MM.1S (cell line): ENCODE measurements at regions not wholly inside any gene's neighbourhood (a gene's known extent, or its start where the extent isn't known, plus 50 kb on each side); places are given as distances from the start of the nearest gene placed in this dataset.

Experiments
- DNase-seq: peaks from one replicate; pipeline ENCODE4 v3.0.0-alpha.2; 2015
- H2AFZ ChIP-seq: fragments of 300-600 bp; sonication (generic); 2 replicates; pipeline ENCODE4 v1.6.0; 2016; ENCODE audit warnings: antibody characterized with exemption, low read length
- H3F3A ChIP-seq: fragments of 300-600 bp; sonication (generic); 2 replicates; pipeline ENCODE4 v1.6.1; 2016; ENCODE audit warnings: mild to moderate bottlenecking, antibody characterized with exemption, low read length, moderate library complexity, mixed read lengths; ENCODE audit not compliant: insufficient read depth
- H3K27ac ChIP-seq: fragments of 300-600 bp; sonication (generic); 2 replicates; pipeline ENCODE4 v1.5.1; 2016; ENCODE audit warnings: mild to moderate bottlenecking, low read length
- H3K27me3 ChIP-seq: fragments of 300-600 bp; sonication (generic); replicated peaks from 2 replicates; pipeline ENCODE4 v1.6.0; 2016; ENCODE audit warnings: low read length; ENCODE audit not compliant: insufficient read depth
- H3K36me3 ChIP-seq: fragments of 300-600 bp; sonication (generic); replicated peaks from 2 replicates; pipeline ENCODE4 v1.6.1; 2016; ENCODE audit warnings: mild to moderate bottlenecking, low read length, mixed read lengths; ENCODE audit not compliant: insufficient read depth
- H3K4me1 ChIP-seq: fragments of 300-600 bp; sonication (generic); 2 replicates; pipeline ENCODE4 v1.6.1; 2016; ENCODE audit warnings: low read length, mixed read lengths
- H3K4me2 ChIP-seq: fragments of 300-600 bp; sonication (generic); 2 replicates; pipeline ENCODE4 v1.6.0; 2016; ENCODE audit warnings: low read depth, low read length
- H3K4me3 ChIP-seq: fragments of 300-600 bp; sonication (generic); 2 replicates; pipeline ENCODE4 v1.5.1; 2016; ENCODE audit warnings: low read length, mixed read lengths
- H3K79me2 ChIP-seq: fragments of 300-600 bp; sonication (generic); 2 replicates; pipeline ENCODE4 v1.6.1; 2016; ENCODE audit warnings: mixed run types, low read length, mixed read lengths
- H3K9ac ChIP-seq: fragments of 300-600 bp; sonication (generic); 2 replicates; pipeline ENCODE4 v1.6.1; 2016; ENCODE audit warnings: low read length, mixed read lengths
- H3K9me2 ChIP-seq: fragments of 300-600 bp; sonication (generic); replicated peaks from 2 replicates; pipeline ENCODE4 v1.6.1; 2016; ENCODE audit warnings: mild to moderate bottlenecking, low read length, mixed read lengths; ENCODE audit not compliant: insufficient read depth
- H3K9me3 ChIP-seq: fragments of 300-600 bp; sonication (generic); replicated peaks from 2 replicates; pipeline ENCODE4 v1.6.1; 2016; ENCODE audit warnings: mild to moderate bottlenecking, low read length, mixed read lengths; ENCODE audit not compliant: insufficient read depth
- H4K20me1 ChIP-seq: fragments of 300-600 bp; sonication (generic); 2 replicates; pipeline ENCODE4 v1.6.1; 2016; ENCODE audit warnings: mild to moderate bottlenecking, low read length, moderate library complexity, mixed read lengths; ENCODE audit not compliant: insufficient read depth
- EZH2 ChIP-seq: fragments of 300-600 bp; sonication (generic); optimal IDR thresholded peaks from 2 replicates; pipeline ENCODE3; 2017; ENCODE audit warnings: low read depth, mild to moderate bottlenecking, antibody characterized with exemption, low read length, mixed read lengths
- EZH2phosphoT487 ChIP-seq: fragments of 300-600 bp; sonication (generic); IDR thresholded peaks from 2 replicates; pipeline ENCODE4 v1.6.1; 2018; ENCODE audit warnings: antibody characterized with exemption, low read length
- TF ChIP-seq, protein P1 (sequence below): fragments of 300-600 bp; sonication (generic); IDR thresholded peaks from 2 replicates; pipeline ENCODE4 v1.5.1; 2016; ENCODE audit warnings: antibody characterized with exemption, low read length, mixed read lengths

DNA sequence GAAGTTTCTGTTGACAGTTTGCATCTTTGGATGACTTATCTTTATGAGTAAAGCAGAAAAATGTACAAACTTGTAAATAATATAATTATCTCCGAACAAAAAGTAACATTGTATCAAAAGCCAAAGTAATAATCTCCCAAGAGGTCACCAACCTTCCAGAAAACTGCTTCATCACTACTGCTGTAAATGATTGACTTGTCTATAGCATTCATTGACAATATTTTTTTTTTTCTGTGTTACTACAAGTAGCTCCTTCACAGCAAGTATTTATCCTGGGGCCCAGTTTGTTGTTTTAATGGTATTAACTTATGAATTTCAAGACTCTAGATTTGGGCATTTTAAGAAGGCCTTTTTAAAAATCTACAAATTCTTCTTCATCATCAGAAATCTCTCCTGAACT lies 242.4 kb downstream of the KLF12 start:
- no peaks in the 10 kb centered on the region for H3F3A ChIP-seq
- no peaks in the 10 kb centered on the region for H3K4me1 ChIP-seq
- H3K9ac ChIP-seq: no peak overlapping the region
- H3K36me3 ChIP-seq: no peaks in the 10 kb centered on the region
- no peak overlapping the region for H3K27ac ChIP-seq
- H4K20me1 ChIP-seq: no peaks in the 10 kb centered on the region
- H3K79me2 ChIP-seq: no peaks in the 10 kb centered on the region
- H3K27me3 ChIP-seq: no peaks in the 10 kb centered on the region
- no peak overlapping the region for H2AFZ ChIP-seq
- H3K9me3 ChIP-seq: no peaks in the 10 kb centered on the region
- TF ChIP-seq, protein P1, sequence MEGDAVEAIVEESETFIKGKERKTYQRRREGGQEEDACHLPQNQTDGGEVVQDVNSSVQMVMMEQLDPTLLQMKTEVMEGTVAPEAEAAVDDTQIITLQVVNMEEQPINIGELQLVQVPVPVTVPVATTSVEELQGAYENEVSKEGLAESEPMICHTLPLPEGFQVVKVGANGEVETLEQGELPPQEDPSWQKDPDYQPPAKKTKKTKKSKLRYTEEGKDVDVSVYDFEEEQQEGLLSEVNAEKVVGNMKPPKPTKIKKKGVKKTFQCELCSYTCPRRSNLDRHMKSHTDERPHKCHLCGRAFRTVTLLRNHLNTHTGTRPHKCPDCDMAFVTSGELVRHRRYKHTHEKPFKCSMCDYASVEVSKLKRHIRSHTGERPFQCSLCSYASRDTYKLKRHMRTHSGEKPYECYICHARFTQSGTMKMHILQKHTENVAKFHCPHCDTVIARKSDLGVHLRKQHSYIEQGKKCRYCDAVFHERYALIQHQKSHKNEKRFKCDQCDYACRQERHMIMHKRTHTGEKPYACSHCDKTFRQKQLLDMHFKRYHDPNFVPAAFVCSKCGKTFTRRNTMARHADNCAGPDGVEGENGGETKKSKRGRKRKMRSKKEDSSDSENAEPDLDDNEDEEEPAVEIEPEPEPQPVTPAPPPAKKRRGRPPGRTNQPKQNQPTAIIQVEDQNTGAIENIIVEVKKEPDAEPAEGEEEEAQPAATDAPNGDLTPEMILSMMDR: no peak
- TF ChIP-seq EZH2phosphoT487 (no peak), EZH2 (no peak)
- no peak overlapping the region for H3K4me3 ChIP-seq
- no peaks in the 10 kb centered on the region for H3K9me2 ChIP-seq
- no peak overlapping the region for H3K4me2 ChIP-seq
- DNase-seq: no peak

DNA sequence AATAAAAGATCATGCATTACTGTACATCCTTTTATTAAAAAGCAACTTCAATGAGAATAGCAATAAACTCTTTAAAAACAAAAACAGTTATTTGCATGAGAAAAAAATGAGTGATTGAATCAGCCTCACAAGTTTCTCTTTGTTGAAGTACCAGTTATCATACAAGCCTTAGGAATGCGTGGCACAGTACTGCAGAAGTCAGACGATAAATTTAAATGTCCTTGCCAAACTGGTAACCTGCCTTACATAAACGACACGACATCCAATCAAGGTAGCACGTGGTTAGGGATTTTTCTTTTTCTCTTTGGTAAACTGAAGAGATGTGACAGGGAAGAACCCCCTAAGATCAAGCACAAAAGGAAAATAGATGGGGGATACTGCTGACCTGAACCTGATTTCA lies 251.0 kb downstream of the KLF12 start:
- no peaks in the 10 kb centered on the region for H3K4me1 ChIP-seq
- H3K4me2 ChIP-seq: no peak overlapping the region
- no peaks in the 10 kb centered on the region for H3K36me3 ChIP-seq
- H3K9me3 ChIP-seq: no peaks in the 10 kb centered on the region
- TF ChIP-seq, protein P1: no peak
- TF ChIP-seq EZH2 (no peak), EZH2phosphoT487 (no peak)
- no peaks in the 10 kb centered on the region for H4K20me1 ChIP-seq
- no peaks in the 10 kb centered on the region for H3K9me2 ChIP-seq
- no peaks in the 10 kb centered on the region for H3K27me3 ChIP-seq
- no peak for DNase-seq
- H3K9ac ChIP-seq: no peak overlapping the region
- no peaks in the 10 kb centered on the region for H3F3A ChIP-seq
- no peak overlapping the region for H3K4me3 ChIP-seq
- H2AFZ ChIP-seq: no peak overlapping the region
- H3K79me2 ChIP-seq: no peaks in the 10 kb centered on the region
- no peak overlapping the region for H3K27ac ChIP-seq

GRCh38 chr13:73880365-73880764 lies 253.8 kb downstream of the KLF12 start:
- TF ChIP-seq EZH2phosphoT487: no peak
- TF ChIP-seq EZH2: no peak
- TF ChIP-seq, protein P1: no peak
- Histone ChIP-seq H3F3A (no peaks in the 10 kb centered on the region), H3K27ac (no peak overlapping the region), H3K36me3 (no peaks in the 10 kb centered on the region), H3K79me2 (no peaks in the 10 kb centered on the region), H3K27me3 (no peaks in the 10 kb centered on the region), H4K20me1 (no peaks in the 10 kb centered on the region), H3K9me2 (no peaks in the 10 kb centered on the region), H3K4me1 (no peaks in the 10 kb centered on the region), H2AFZ (no peak overlapping the region), H3K9ac (no peak overlapping the region), H3K4me2 (no peak overlapping the region), H3K4me3 (no peak overlapping the region), H3K9me3 (no peaks in the 10 kb centered on the region)
- no peak for DNase-seq
